MM.1S (cell line): ENCODE measurements at regions not wholly inside any gene's neighbourhood (a gene's known extent, or its start where the extent isn't known, plus 50 kb on each side); places are given as distances from the start of the nearest gene placed in this dataset.

Experiments used
- DNase-seq: peaks from one replicate; pipeline ENCODE4 v3.0.0-alpha.2; 2015
- H2AFZ ChIP-seq: fragments of 300-600 bp; sonication (generic); 2 replicates; pipeline ENCODE4 v1.6.0; 2016; ENCODE audit warnings: antibody characterized with exemption, low read length
- H3F3A ChIP-seq: fragments of 300-600 bp; sonication (generic); 2 replicates; pipeline ENCODE4 v1.6.1; 2016; ENCODE audit warnings: mild to moderate bottlenecking, antibody characterized with exemption, low read length, moderate library complexity, mixed read lengths; ENCODE audit not compliant: insufficient read depth
- H3K27ac ChIP-seq: fragments of 300-600 bp; sonication (generic); 2 replicates; pipeline ENCODE4 v1.5.1; 2016; ENCODE audit warnings: mild to moderate bottlenecking, low read length
- H3K27me3 ChIP-seq: fragments of 300-600 bp; sonication (generic); replicated peaks from 2 replicates; pipeline ENCODE4 v1.6.0; 2016; ENCODE audit warnings: low read length; ENCODE audit not compliant: insufficient read depth
- H3K36me3 ChIP-seq: fragments of 300-600 bp; sonication (generic); replicated peaks from 2 replicates; pipeline ENCODE4 v1.6.1; 2016; ENCODE audit warnings: mild to moderate bottlenecking, low read length, mixed read lengths; ENCODE audit not compliant: insufficient read depth
- H3K4me1 ChIP-seq: fragments of 300-600 bp; sonication (generic); 2 replicates; pipeline ENCODE4 v1.6.1; 2016; ENCODE audit warnings: low read length, mixed read lengths
- H3K4me2 ChIP-seq: fragments of 300-600 bp; sonication (generic); 2 replicates; pipeline ENCODE4 v1.6.0; 2016; ENCODE audit warnings: low read depth, low read length
- H3K4me3 ChIP-seq: fragments of 300-600 bp; sonication (generic); 2 replicates; pipeline ENCODE4 v1.5.1; 2016; ENCODE audit warnings: low read length, mixed read lengths
- H3K79me2 ChIP-seq: fragments of 300-600 bp; sonication (generic); 2 replicates; pipeline ENCODE4 v1.6.1; 2016; ENCODE audit warnings: mixed run types, low read length, mixed read lengths
- H3K9ac ChIP-seq: fragments of 300-600 bp; sonication (generic); 2 replicates; pipeline ENCODE4 v1.6.1; 2016; ENCODE audit warnings: low read length, mixed read lengths
- H3K9me2 ChIP-seq: fragments of 300-600 bp; sonication (generic); replicated peaks from 2 replicates; pipeline ENCODE4 v1.6.1; 2016; ENCODE audit warnings: mild to moderate bottlenecking, low read length, mixed read lengths; ENCODE audit not compliant: insufficient read depth
- H3K9me3 ChIP-seq: fragments of 300-600 bp; sonication (generic); replicated peaks from 2 replicates; pipeline ENCODE4 v1.6.1; 2016; ENCODE audit warnings: mild to moderate bottlenecking, low read length, mixed read lengths; ENCODE audit not compliant: insufficient read depth
- H4K20me1 ChIP-seq: fragments of 300-600 bp; sonication (generic); 2 replicates; pipeline ENCODE4 v1.6.1; 2016; ENCODE audit warnings: mild to moderate bottlenecking, low read length, moderate library complexity, mixed read lengths; ENCODE audit not compliant: insufficient read depth
- EZH2 ChIP-seq: fragments of 300-600 bp; sonication (generic); optimal IDR thresholded peaks from 2 replicates; pipeline ENCODE3; 2017; ENCODE audit warnings: low read depth, mild to moderate bottlenecking, antibody characterized with exemption, low read length, mixed read lengths
- EZH2phosphoT487 ChIP-seq: fragments of 300-600 bp; sonication (generic); IDR thresholded peaks from 2 replicates; pipeline ENCODE4 v1.6.1; 2018; ENCODE audit warnings: antibody characterized with exemption, low read length
- TF ChIP-seq, protein P1 (sequence below): fragments of 300-600 bp; sonication (generic); IDR thresholded peaks from 2 replicates; pipeline ENCODE4 v1.5.1; 2016; ENCODE audit warnings: antibody characterized with exemption, low read length, mixed read lengths

DNA sequence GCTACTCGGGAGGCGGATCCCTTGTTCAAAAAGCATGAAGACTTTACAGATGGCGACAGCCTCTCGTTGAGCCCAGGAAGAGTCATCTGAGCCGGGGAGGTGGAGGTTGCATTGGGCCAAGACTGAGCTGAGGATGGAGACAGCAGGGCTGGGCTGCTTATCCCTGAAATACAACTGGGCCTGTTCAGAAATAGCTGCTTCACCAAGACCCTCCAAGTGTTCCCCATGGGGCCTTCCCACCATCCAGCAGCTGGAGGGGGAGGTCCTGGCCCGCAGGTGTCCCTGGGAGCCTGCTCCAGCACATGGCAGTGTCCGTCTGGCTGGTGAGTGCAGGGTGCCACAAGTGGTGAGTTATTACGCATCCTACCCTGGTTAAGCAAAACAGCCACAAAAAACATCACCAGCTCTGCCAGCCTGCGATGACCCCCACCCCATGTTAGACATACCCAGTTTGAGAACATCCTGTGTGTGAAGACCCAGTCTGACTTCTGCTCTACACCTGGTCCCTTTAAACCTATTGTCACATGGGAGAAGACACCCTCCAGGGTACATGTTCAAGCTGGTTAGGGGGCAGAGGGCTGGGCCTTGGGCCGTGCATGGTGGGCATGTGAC, 93.1 kb upstream of the TMPRSS2 start:
- Histone ChIP-seq H3K36me3 (no peaks in the 10 kb centered on the region), H3K27me3 (peaks cover 32% of the 10 kb centered on the region), H3K27ac (no peak overlapping the region), H3K4me3 (no peak overlapping the region), H3K9me2 (no peaks in the 10 kb centered on the region), H3K9ac (no peak overlapping the region), H4K20me1 (no peaks in the 10 kb centered on the region), H3K4me2 (no peak overlapping the region), H3F3A (no peaks in the 10 kb centered on the region), H3K79me2 (no peaks in the 10 kb centered on the region), H2AFZ (no peak overlapping the region), H3K9me3 (no peaks in the 10 kb centered on the region), H3K4me1 (no peaks in the 10 kb centered on the region)
- no peak for DNase-seq
- TF ChIP-seq EZH2phosphoT487 (no peak), EZH2 (no peak)
- TF ChIP-seq, protein P1, sequence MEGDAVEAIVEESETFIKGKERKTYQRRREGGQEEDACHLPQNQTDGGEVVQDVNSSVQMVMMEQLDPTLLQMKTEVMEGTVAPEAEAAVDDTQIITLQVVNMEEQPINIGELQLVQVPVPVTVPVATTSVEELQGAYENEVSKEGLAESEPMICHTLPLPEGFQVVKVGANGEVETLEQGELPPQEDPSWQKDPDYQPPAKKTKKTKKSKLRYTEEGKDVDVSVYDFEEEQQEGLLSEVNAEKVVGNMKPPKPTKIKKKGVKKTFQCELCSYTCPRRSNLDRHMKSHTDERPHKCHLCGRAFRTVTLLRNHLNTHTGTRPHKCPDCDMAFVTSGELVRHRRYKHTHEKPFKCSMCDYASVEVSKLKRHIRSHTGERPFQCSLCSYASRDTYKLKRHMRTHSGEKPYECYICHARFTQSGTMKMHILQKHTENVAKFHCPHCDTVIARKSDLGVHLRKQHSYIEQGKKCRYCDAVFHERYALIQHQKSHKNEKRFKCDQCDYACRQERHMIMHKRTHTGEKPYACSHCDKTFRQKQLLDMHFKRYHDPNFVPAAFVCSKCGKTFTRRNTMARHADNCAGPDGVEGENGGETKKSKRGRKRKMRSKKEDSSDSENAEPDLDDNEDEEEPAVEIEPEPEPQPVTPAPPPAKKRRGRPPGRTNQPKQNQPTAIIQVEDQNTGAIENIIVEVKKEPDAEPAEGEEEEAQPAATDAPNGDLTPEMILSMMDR = no peak

DNA sequence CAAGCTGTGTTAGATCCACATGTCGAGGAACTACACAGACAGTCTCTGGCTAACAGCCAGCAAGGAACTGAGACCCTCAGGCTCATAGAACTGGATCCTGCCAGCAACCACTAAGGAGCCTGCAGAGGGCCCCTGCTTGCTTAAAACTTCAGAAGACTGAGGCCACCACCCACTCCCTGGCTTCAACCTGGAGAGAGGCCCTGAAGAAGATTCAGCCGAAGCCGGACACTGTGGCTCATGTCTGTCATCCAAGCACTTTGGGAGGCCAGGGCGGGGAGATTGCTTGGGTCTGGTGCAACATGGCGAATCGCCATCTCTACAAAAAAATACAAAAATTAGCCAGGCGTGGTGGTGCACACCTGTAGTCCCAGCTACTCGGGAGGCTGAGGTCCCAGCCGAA, 92.6 kb upstream of the TMPRSS2 start:
- Histone ChIP-seq H3K4me1 (no peaks in the 10 kb centered on the region), H3K4me3 (no peak overlapping the region), H3K4me2 (no peak overlapping the region), H3K27ac (no peak overlapping the region), H2AFZ (no peak overlapping the region), H3K9me3 (no peaks in the 10 kb centered on the region), H4K20me1 (no peaks in the 10 kb centered on the region), H3F3A (no peaks in the 10 kb centered on the region), H3K36me3 (no peaks in the 10 kb centered on the region), H3K27me3 (peaks cover 30% of the 10 kb centered on the region), H3K79me2 (no peaks in the 10 kb centered on the region), H3K9me2 (no peaks in the 10 kb centered on the region), H3K9ac (no peak overlapping the region)
- TF ChIP-seq, protein P1 = no peak
- TF ChIP-seq EZH2phosphoT487 = no peak
- TF ChIP-seq EZH2 = no peak
- DNase-seq = no peak

- peaks cover 26% of the 10 kb centered on the region for H3K27me3 ChIP-seq
- H3K9ac ChIP-seq = no peak overlapping the region
- H4K20me1 ChIP-seq = no peaks in the 10 kb centered on the region
- H3K9me2 ChIP-seq = no peaks in the 10 kb centered on the region
- no peak overlapping the region for H3K4me3 ChIP-seq
- no peak overlapping the region for H3K27ac ChIP-seq
- no peaks in the 10 kb centered on the region for H3K4me1 ChIP-seq
- no peak overlapping the region for H2AFZ ChIP-seq
- no peaks in the 10 kb centered on the region for H3K9me3 ChIP-seq
- no peaks in the 10 kb centered on the region for H3K36me3 ChIP-seq
- no peaks in the 10 kb centered on the region for H3K79me2 ChIP-seq
- TF ChIP-seq EZH2phosphoT487 (no peak), EZH2 (no peak)
- TF ChIP-seq, protein P1 = no peak
- no peak for DNase-seq
- H3K4me2 ChIP-seq = no peak overlapping the region
- H3F3A ChIP-seq = no peaks in the 10 kb centered on the region
These were observed 92.2 kb upstream of the TMPRSS2 start for GRCh38 chr21:41600116-41600515.
